Lower leg skin (tissue), 4 donors: ENCODE measurements at regions not wholly inside any gene's neighbourhood (a gene's known extent, or its start where the extent isn't known, plus 50 kb on each side); places are given as distances from the start of the nearest gene placed in this dataset.

Experiments
- DNase-seq, 2 donors: peaks; one replicate each; pipeline ENCODE4 v3.0.0-alpha.2; 2019; ENCODE audit warnings: low spot score in 2 of 2
- H3K4me3 ChIP-seq: fragments of 200-600 bp; sonication (generic); 2 replicates; pipeline ENCODE4 v1.5.1; 2017; ENCODE audit warnings: mild to moderate bottlenecking, low read depth; ENCODE audit not compliant: poor library complexity, severe bottlenecking
- CTCF ChIP-seq, 3 donors: fragments of 450-650 bp; IDR thresholded peaks; one replicate each; pipeline ENCODE4 v1.5.1; 2016; ENCODE audit warnings: antibody characterized with exemption in 3 of 3, mild to moderate bottlenecking in 3 of 3, moderate library complexity in 2 of 3
- POLR2A ChIP-seq, 2 donors: fragments of 450-650 bp; IDR thresholded peaks; one replicate each; pipeline ENCODE4 v1.6.1; 2016 to 2017; ENCODE audit warnings: antibody characterized with exemption in 2 of 2, mild to moderate bottlenecking in 1 of 2, moderate library complexity in 1 of 2
- WGBS, 2 donors: methylation state at CpG; one replicate each; pipeline ENCODE4 v1.1.5; 2018; 5-methylcytosine and 5-hydroxymethylcytosine counted together
- intact Hi-C: fragments of 100-400 bp; cut with DNase I; formaldehyde crosslinking; loops from one replicate; pipeline ENCODE4 v1.15.0; 2023; ENCODE audit warnings: low total_unique reads

DNA sequence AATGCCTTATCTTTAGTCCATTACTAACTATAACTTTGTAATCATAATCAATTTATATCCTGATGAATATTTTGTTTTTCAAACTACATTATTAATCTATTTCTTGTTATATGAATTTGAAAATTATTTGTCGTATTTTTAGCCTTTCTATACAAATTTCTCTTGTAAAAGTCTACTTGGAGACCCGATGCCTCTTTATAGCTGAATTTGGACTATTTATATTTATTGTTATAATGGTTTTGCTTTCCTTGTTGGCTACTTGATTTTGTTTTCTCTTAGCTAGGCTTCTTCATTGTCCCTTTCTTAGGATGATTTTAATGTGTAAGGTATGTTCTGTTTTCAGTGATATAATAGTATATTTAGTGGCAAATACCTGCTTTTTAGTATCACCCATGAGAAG, 89.5 kb upstream of the RFLNA start:
- H3K4me3 ChIP-seq: no peak overlapping the region
- DNase-seq: no peak
- WGBS, 2 donors: 94 to 95% methylated on average over 2 of the region's 2 CpGs
- intact Hi-C loops: no loop called here
- TF ChIP-seq CTCF (IDR thresholded peaks at IDR 0.05) (no peak), POLR2A (IDR thresholded peaks at IDR 0.05) (no peak)

- no peak for DNase-seq
- no peak overlapping the region for H3K4me3 ChIP-seq
- intact Hi-C loops: no loop called here
- no peak for TF ChIP-seq POLR2A (IDR thresholded peaks at IDR 0.05)
- TF ChIP-seq CTCF (IDR thresholded peaks at IDR 0.05): no peak
- WGBS, 2 donors: 78 to 79% methylated on average over 1 of the region's 1 CpG
Measured at GRCh38 chr12:124207049-124207448, 87.8 kb upstream of the RFLNA start.

DNA sequence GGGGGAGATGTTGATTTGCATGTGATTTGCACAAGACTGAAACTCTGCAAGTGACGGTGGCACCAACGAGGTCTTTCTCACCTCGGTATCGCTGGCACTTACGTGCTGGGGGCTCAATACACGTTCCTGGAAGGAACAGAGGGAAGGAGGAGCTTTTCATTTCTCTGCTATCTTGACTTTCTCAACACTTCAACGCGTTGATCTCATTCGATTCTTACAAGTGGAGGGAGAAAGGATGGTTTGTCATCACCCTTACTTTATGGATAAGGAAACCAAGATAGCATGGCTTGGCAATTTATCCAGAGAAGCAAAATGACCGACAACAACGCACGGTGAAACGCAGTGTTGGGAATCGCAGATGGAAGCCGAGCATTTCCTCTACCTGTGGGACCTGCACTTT, 87.3 kb upstream of the RFLNA start:
- WGBS, 2 donors: 75 to 76% methylated on average over 15 of the region's 15 CpGs
- TF ChIP-seq CTCF (IDR thresholded peaks at IDR 0.05) (no peak), POLR2A (IDR thresholded peaks at IDR 0.05) (no peak)
- H3K4me3 ChIP-seq: no peak overlapping the region

DNA sequence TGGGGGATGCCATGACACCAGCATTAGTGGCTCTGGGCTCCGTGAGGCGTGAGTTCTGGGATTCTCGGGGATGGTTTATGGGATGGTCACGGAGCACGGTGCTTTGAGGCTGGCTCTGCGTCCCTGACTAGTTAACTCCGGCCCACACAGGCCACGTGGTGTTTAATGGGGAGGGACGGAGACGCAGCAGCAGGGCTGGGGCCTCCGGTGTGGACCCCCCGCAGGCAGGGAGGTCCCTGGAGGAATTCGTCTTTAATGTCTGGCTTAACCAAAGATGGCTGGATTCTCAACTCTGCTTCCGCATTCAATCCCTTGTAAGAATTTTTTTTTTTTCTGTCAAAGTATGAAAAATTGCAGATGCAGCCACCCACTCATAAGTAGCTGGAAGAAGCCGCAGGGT, 86.4 kb upstream of the RFLNA start:
- TF ChIP-seq POLR2A (IDR thresholded peaks at IDR 0.05): no peak
- TF ChIP-seq CTCF (IDR thresholded peaks at IDR 0.05): no peak
- H3K4me3 ChIP-seq: no peak overlapping the region
- WGBS, 2 donors: 72 to 73% methylated on average over 15 of the region's 15 CpGs
- intact Hi-C loops: no loop called here
- DNase-seq: no peak

More for the DNA sequence above, 87.3 kb upstream of the RFLNA start:
- intact Hi-C loops: no loop called here
- DNase-seq: no peak

- TF ChIP-seq POLR2A (IDR thresholded peaks at IDR 0.05) (no peak), CTCF (IDR thresholded peaks at IDR 0.05) (no peak)
- 95% methylated on average over 4 of the region's 4 CpGs for WGBS, 2 donors
- intact Hi-C loops: no loop called here
- no peak for DNase-seq
- no peak overlapping the region for H3K4me3 ChIP-seq
Measured at GRCh38 chr12:124210991-124211577, 83.8 kb upstream of the RFLNA start.

DNA sequence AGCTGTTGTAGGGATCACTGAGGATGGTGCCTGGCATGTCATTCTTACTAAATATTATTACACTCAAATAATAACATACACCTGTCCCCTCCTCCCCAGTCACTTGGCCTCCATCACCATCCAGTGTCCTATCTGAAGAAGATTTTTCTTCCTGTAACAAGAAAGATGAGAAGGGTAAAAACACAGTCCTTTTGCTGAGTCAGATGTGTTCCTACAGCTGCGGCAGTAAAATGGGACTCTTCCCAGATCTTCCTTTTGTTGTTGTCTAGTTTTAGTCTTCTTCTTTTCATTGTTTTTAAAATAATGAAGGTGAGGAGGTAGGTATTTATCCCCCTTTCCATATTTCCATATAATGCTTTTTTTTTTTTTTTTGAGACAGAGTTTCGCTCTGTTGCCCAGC, 83.1 kb upstream of the RFLNA start:
- DNase-seq: no peak
- 95 to 100% methylated on average over 2 of the region's 2 CpGs for WGBS, 2 donors
- no peak for TF ChIP-seq POLR2A (IDR thresholded peaks at IDR 0.05)
- no peak overlapping the region for H3K4me3 ChIP-seq
- intact Hi-C loops: no loop called here
